Stomach (tissue), 8 donors: ENCODE measurements at regions not wholly inside any gene's neighbourhood (a gene's known extent, or its start where the extent isn't known, plus 50 kb on each side); places are given as distances from the start of the nearest gene placed in this dataset.

Experiments used
- DNase-seq, 2 donors: peaks; one replicate each; pipeline versions ENCODE4 v3.0.0 to v3.0.0-alpha.2; 2013 to 2019
- H3K27ac ChIP-seq, 5 donors: fragments of 200-600 bp in 4 of 5; sonication (generic) in 4 of 5; one replicate each; pipeline ENCODE4 v1.5.1; 2013 to 2019; ENCODE audit warnings: mild to moderate bottlenecking in 1 of 5, moderate library complexity in 1 of 5
- H3K27me3 ChIP-seq, 3 donors: fragments of 200-600 bp; sonication (generic); one replicate each; pipeline ENCODE4 v1.5.1; 2017 to 2019; ENCODE audit warnings: mixed run types in 1 of 3
- H3K36me3 ChIP-seq, 4 donors: fragments of 200-600 bp; sonication (generic); 1 replicate in 3 of 4; 2 replicates in 1 of 4; pipeline ENCODE4 v1.5.1; 2016 to 2019
- H3K4me1 ChIP-seq, 4 donors: fragments of 200-600 bp; sonication (generic); one replicate each; pipeline ENCODE4 v1.5.1; 2016 to 2019
- H3K4me3 ChIP-seq, 4 donors: fragments of 200-600 bp; sonication (generic) in 3 of 4; one replicate each; pipeline ENCODE4 v1.5.1; 2016 to 2019; ENCODE audit warnings: mild to moderate bottlenecking in 1 of 4
- H3K9me3 ChIP-seq, 4 donors: fragments of 200-600 bp; sonication (generic); one replicate each; pipeline ENCODE4 v1.5.1; 2016 to 2019
- EP300 ChIP-seq: sonication (generic); formaldehyde crosslinking; IDR thresholded peaks from one replicate; pipeline ENCODE4 v1.6.1; 2017; ENCODE audit warnings: antibody characterized with exemption
- POLR2A ChIP-seq, 4 donors: fragments of 450-650 bp; IDR thresholded peaks; one replicate each; pipeline ENCODE4 v1.6.1; 2016; ENCODE audit warnings: antibody characterized with exemption in 4 of 4, control low read depth in 2 of 4, mild to moderate bottlenecking in 1 of 4, moderate library complexity in 1 of 4
- POLR2AphosphoS5 ChIP-seq, 3 donors: sonication (generic); formaldehyde crosslinking; IDR thresholded peaks; one replicate each; pipeline ENCODE4 v1.6.1; 2016; ENCODE audit warnings: antibody characterized with exemption in 3 of 3
- WGBS, 5 donors: extraction: QIAGEN DNeasy Blood & Tissue Kit in 3 of 5; methylation state at CpG; one replicate each; pipeline versions ENCODE4 v1.1.5 to v1.1.7; 2013 to 2018; 5-methylcytosine and 5-hydroxymethylcytosine counted together
- intact Hi-C: fragments of 100-400 bp; cut with DNase I; formaldehyde crosslinking; loops from one replicate; pipeline ENCODE4 v1.15.1; 2023; ENCODE audit warnings: low total_unique reads
- TF ChIP-seq, protein P1 (sequence below), 7 experiments: fragments of 450-650 bp in 4 of 7; fragments of 200-600 bp in 3 of 7; sonication (generic) in 3 of 7; IDR thresholded peaks; one replicate each; pipeline ENCODE4 v1.5.1; 2016 to 2019; ENCODE audit warnings: antibody characterized with exemption in 7 of 7, control low read depth in 2 of 7, mild to moderate bottlenecking in 1 of 7
- donor health status: healthy with polysubstance abuse.
- donor health status: Bipolar disorder and iron deficiency.
- donor health status: healthy.

DNA sequence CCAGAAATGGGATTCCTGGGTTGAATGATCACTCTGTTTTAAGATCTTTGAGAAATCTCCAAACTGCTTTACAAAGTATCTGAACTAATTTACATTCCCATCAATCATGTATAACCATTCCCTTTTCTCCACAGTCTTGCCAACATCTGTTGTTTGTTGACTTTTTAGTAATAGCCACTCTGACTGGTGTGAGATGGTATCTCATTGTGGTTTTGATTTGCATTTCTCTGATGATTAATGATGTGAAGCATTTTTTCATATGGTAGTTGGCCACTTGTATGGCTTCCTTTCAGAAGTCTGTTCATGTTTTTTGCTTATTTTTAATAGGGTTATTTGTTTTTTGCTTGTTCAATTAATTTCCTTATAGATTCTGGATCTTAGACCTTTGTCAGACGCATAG is 211.8 kb upstream of the AVPR1A start:
- Histone ChIP-seq H3K27ac (no peak overlapping the region), H3K4me3 (no peak overlapping the region), H3K4me1 (no peaks in the 10 kb centered on the region), H3K9me3 (peaks cover 0 to 16% (median 7%) of the 10 kb centered on the region in 4 donors), H3K36me3 (no peaks in the 10 kb centered on the region), H3K27me3 (no peaks in the 10 kb centered on the region)
- intact Hi-C loops: no loop called here
- no peak for TF ChIP-seq POLR2AphosphoS5 (IDR thresholded peaks at IDR 0.05)
- no peak for TF ChIP-seq POLR2A (IDR thresholded peaks at IDR 0.05)
- WGBS, 5 donors: 81 to 95% (median 92%) methylated on average over 1 of the region's 1 CpG
- DNase-seq: no peak

DNA sequence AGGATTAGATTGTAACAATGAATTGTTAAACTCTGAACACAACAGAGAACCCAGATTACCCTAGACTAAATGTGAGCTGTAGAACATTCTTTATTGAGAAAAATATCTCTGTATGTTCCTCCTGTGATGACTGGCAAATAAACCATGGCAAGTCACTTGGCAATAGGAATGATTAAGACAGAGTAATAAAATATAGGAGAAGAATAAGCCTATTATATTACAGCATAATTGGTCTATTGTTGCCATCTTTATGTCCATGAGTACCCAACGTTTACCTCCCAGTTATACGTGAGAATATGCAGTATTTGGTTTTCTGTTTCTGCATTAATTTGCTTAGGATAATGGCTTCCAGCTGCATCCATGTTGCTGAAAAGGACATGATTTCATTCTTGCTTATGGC is 211.2 kb upstream of the AVPR1A start:
- Histone ChIP-seq H3K27ac (no peak overlapping the region), H3K27me3 (no peaks in the 10 kb centered on the region), H3K9me3 (peaks cover 0 to 11% (median 3%) of the 10 kb centered on the region in 4 donors), H3K4me1 (no peaks in the 10 kb centered on the region), H3K4me3 (no peak overlapping the region), H3K36me3 (no peaks in the 10 kb centered on the region)
- no peak for DNase-seq
- no peak for TF ChIP-seq POLR2A (IDR thresholded peaks at IDR 0.05)
- TF ChIP-seq, protein P1, sequence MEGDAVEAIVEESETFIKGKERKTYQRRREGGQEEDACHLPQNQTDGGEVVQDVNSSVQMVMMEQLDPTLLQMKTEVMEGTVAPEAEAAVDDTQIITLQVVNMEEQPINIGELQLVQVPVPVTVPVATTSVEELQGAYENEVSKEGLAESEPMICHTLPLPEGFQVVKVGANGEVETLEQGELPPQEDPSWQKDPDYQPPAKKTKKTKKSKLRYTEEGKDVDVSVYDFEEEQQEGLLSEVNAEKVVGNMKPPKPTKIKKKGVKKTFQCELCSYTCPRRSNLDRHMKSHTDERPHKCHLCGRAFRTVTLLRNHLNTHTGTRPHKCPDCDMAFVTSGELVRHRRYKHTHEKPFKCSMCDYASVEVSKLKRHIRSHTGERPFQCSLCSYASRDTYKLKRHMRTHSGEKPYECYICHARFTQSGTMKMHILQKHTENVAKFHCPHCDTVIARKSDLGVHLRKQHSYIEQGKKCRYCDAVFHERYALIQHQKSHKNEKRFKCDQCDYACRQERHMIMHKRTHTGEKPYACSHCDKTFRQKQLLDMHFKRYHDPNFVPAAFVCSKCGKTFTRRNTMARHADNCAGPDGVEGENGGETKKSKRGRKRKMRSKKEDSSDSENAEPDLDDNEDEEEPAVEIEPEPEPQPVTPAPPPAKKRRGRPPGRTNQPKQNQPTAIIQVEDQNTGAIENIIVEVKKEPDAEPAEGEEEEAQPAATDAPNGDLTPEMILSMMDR (IDR thresholded peaks at IDR 0.05): no peak
- 49 to 78% (median 62%) methylated on average over 2 of the region's 2 CpGs for WGBS, 5 donors
- intact Hi-C loops: no loop called here

DNA sequence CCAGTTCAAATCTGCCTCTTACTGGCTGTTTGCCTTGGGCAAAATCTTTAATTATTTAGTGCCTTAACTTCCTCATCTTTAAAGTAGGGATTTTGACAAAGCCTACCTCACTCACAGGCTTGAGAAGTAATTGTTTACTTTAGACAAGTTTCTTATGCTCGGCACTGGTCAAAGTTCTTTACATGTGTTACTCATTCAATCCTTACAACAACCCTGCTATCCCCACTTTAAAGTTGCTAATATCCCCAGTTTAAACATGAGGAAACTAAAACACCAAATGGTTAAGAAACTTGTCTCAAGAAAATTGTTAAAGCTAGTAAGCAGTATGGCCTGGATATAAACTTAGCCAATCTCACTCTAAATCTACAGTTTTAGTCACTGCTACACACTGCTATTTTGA is 204.0 kb upstream of the AVPR1A start:
- no peaks in the 10 kb centered on the region for H3K9me3 ChIP-seq
- no peaks in the 10 kb centered on the region for H3K4me1 ChIP-seq
- no peak overlapping the region for H3K4me3 ChIP-seq
- TF ChIP-seq EP300 (no peak), POLR2A (IDR thresholded peaks at IDR 0.05) (no peak), POLR2AphosphoS5 (IDR thresholded peaks at IDR 0.05) (no peak)
- TF ChIP-seq, protein P1 (IDR thresholded peaks at IDR 0.05): no peak
- no peak overlapping the region for H3K27ac ChIP-seq
- peak in 1 of 2 donors; percentile 16 for DNase-seq
- intact Hi-C loops: no loop called here
- H3K36me3 ChIP-seq: no peaks in the 10 kb centered on the region
- 22 to 36% (median 30%) methylated on average over 1 of the region's 1 CpG for WGBS, 5 donors
- H3K27me3 ChIP-seq: no peaks in the 10 kb centered on the region

DNA sequence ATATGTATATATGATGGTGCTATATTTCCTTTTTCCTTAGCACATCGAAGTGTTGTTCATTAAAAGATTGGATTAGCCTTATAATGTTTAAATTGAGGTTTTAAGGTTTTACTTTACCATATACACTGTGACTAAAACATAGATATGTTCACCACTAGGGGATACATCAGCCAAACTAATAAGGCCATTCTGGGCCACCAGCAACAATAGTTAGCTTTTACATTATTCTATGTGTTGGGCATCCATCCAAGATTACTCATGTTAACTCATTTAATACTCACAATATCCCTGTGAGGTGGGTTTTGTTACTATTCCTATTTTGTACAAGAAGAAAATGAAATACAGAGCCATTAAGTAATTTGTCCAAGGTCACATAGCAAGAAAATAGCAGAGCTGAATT is 202.6 kb upstream of the AVPR1A start:
- H3K4me1 ChIP-seq: no peaks in the 10 kb centered on the region
- no peaks in the 10 kb centered on the region for H3K36me3 ChIP-seq
- no peak overlapping the region for H3K4me3 ChIP-seq
- intact Hi-C loops: no loop called here
- WGBS, 5 donors: 56 to 78% (median 71%) methylated on average over 1 of the region's 1 CpG
- DNase-seq: peak in 1 of 2 donors; percentile 8
- TF ChIP-seq POLR2A (IDR thresholded peaks at IDR 0.05) (no peak), POLR2AphosphoS5 (IDR thresholded peaks at IDR 0.05) (no peak), EP300 (no peak)
- TF ChIP-seq, protein P1 (IDR thresholded peaks at IDR 0.05): no peak
- H3K27me3 ChIP-seq: no peaks in the 10 kb centered on the region
- H3K9me3 ChIP-seq: no peaks in the 10 kb centered on the region
- no peak overlapping the region for H3K27ac ChIP-seq

DNA sequence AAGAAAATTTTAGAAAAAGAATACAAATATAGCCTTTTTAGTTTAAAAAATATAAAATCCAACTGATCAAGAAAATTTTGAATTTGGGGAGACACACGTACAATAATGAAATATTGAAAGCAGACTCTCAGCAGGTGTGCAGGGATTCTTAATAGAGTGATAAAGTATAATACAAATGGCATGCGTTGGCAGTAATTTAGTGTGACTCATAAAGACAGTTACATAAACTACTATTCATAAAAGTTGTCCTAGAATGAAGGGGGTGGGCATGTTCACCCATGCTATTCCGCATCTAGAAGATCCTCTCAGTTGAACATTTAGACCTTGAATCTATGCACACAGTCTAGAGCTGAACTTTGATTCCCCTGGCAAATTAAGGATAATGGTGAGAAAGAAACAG is 200.4 kb upstream of the AVPR1A start:
- Histone ChIP-seq H3K4me3 (no peak overlapping the region), H3K4me1 (no peaks in the 10 kb centered on the region), H3K9me3 (no peaks in the 10 kb centered on the region), H3K27me3 (no peaks in the 10 kb centered on the region), H3K27ac (no peak overlapping the region), H3K36me3 (no peaks in the 10 kb centered on the region)
- intact Hi-C loops: no loop called here
- no peak for TF ChIP-seq EP300
- TF ChIP-seq POLR2A (IDR thresholded peaks at IDR 0.05): no peak
- no peak for TF ChIP-seq POLR2AphosphoS5 (IDR thresholded peaks at IDR 0.05)
- TF ChIP-seq, protein P1 (IDR thresholded peaks at IDR 0.05): no peak
- DNase-seq: no peak
- WGBS, 5 donors: 73 to 91% (median 85%) methylated on average over 3 of the region's 3 CpGs
